ENCODE measurements at regions not wholly inside any gene's neighbourhood (a gene's known extent, or its start where the extent isn't known, plus 50 kb on each side); places are given as distances from the start of the nearest gene placed in this dataset.
"Not testable (repeated sequence)": the region's sequence is repeated elsewhere in the genome, so short reads cannot be mapped to it uniquely, and the experiment has no call there.

- DNase-seq: no peak
- H3K36me3 ChIP-seq: no peaks in the 10 kb centered on the region
- WGBS, 2 donors (ENCODE audit: low coverage in 1 of 2): 20% methylated on average over 2 of the region's 2 CpGs; no CpG with 5 or more reads in 1 of the 2 donors
- intact Hi-C loops (cut with DNase I; ENCODE audit: low total_unique reads): no loop called here
- TF ChIP-seq CTCF (IDR thresholded peaks at IDR 0.05): no peak
- no peak for TF ChIP-seq POLR2A (IDR thresholded peaks at IDR 0.05)
- no peak for TF ChIP-seq EP300 (IDR thresholded peaks at IDR 0.05; ENCODE audit: low read depth)
- no peak for TF ChIP-seq POLR2AphosphoS5 (IDR thresholded peaks at IDR 0.05)
- H3K4me3 ChIP-seq: no peak overlapping the region
- in situ Hi-C loops (cut with MboI; ENCODE audit: low pct_ligation_motif_present in 1 of 4, low pct_unique_long_range_greater_than_20kb in 1 of 4, low sequenced_read_pairs in 3 of 4): no loop called here
- H3K9me3 ChIP-seq: no peaks in the 10 kb centered on the region
- H3K4me1 ChIP-seq: no peaks in the 10 kb centered on the region
- no peaks in the 10 kb centered on the region for H3K27me3 ChIP-seq
- H3K27ac ChIP-seq: no peak overlapping the region
Observed at GRCh38 chr22:34638128-34638527, 427.8 kb upstream of the ISX start.

- H3K9me3 ChIP-seq: no peaks in the 10 kb centered on the region
- DNase-seq: no peak
- H3K27me3 ChIP-seq: no peaks in the 10 kb centered on the region
- H3K36me3 ChIP-seq: no peaks in the 10 kb centered on the region
- intact Hi-C loops (cut with DNase I; ENCODE audit: low total_unique reads): no loop called here
- H3K4me1 ChIP-seq: no peaks in the 10 kb centered on the region
- no peak overlapping the region for H3K4me3 ChIP-seq
- in situ Hi-C loops (cut with MboI; ENCODE audit: low pct_ligation_motif_present in 1 of 4, low pct_unique_long_range_greater_than_20kb in 1 of 4, low sequenced_read_pairs in 3 of 4): no loop called here
- 51 to 65% methylated on average over 4 to 5 of the region's 5 CpGs for WGBS, 2 donors (ENCODE audit: low coverage in 1 of 2)
- no peak overlapping the region for H3K27ac ChIP-seq
- TF ChIP-seq CTCF (IDR thresholded peaks at IDR 0.05) (no peak), EP300 (IDR thresholded peaks at IDR 0.05; ENCODE audit: low read depth) (no peak), POLR2A (IDR thresholded peaks at IDR 0.05) (no peak), POLR2AphosphoS5 (IDR thresholded peaks at IDR 0.05) (no peak)
Observed at GRCh38 chr22:34639911-34640310, 426.0 kb upstream of the ISX start.

- TF ChIP-seq CTCF (IDR thresholded peaks at IDR 0.05): no peak
- no peak for TF ChIP-seq POLR2AphosphoS5 (IDR thresholded peaks at IDR 0.05)
- TF ChIP-seq POLR2A (IDR thresholded peaks at IDR 0.05): no peak
- TF ChIP-seq EP300 (IDR thresholded peaks at IDR 0.05; ENCODE audit: low read depth): no peak
- 76 to 100% methylated on average over 1 to 6 of the region's 6 CpGs for WGBS, 2 donors (ENCODE audit: low coverage in 1 of 2)
- intact Hi-C loops (cut with DNase I; ENCODE audit: low total_unique reads): no loop called here
Observed at GRCh38 chr22:34645375-34645774, 420.6 kb upstream of the ISX start.

GRCh38 chr22:34669001-34669400, 397.0 kb upstream of the ISX start:
- intact Hi-C loops (cut with DNase I; ENCODE audit: low total_unique reads): no loop called here
- no peaks in the 10 kb centered on the region for H3K4me1 ChIP-seq
- no peak overlapping the region for H3K27ac ChIP-seq

More at GRCh38 chr22:34645375-34645774, 420.6 kb upstream of the ISX start:
- H3K4me1 ChIP-seq: no peaks in the 10 kb centered on the region
- H3K27ac ChIP-seq: no peak overlapping the region
- DNase-seq: no peak
- H3K9me3 ChIP-seq: no peaks in the 10 kb centered on the region
- H3K4me3 ChIP-seq: no peak overlapping the region
- H3K36me3 ChIP-seq: no peaks in the 10 kb centered on the region
- in situ Hi-C loops (cut with MboI; ENCODE audit: low pct_ligation_motif_present in 1 of 4, low pct_unique_long_range_greater_than_20kb in 1 of 4, low sequenced_read_pairs in 3 of 4): no loop called here
- no peaks in the 10 kb centered on the region for H3K27me3 ChIP-seq

GRCh38 chr22:34683031-34683430, 382.9 kb upstream of the ISX start:
- H3K4me1 ChIP-seq; H3K4me3 ChIP-seq; H3K9me3 ChIP-seq; in situ Hi-C loops (cut with MboI; ENCODE audit: low pct_ligation_motif_present in 1 of 4, low pct_unique_long_range_greater_than_20kb in 1 of 4, low sequenced_read_pairs in 3 of 4); H3K27me3 ChIP-seq; H3K36me3 ChIP-seq; intact Hi-C loops (cut with DNase I; ENCODE audit: low total_unique reads): not testable (repeated sequence)
- DNase-seq: peak; percentile 53
- WGBS, 2 donors (ENCODE audit: low coverage in 1 of 2): 68 to 69% methylated on average over 5 to 17 of the region's 17 CpGs
- peak overlapping the region in 1 of 4 donors; percentile 38 for H3K27ac ChIP-seq

More at GRCh38 chr22:34669001-34669400, 397.0 kb upstream of the ISX start:
- 67 to 89% methylated on average over 1 of the region's 1 CpG for WGBS, 2 donors (ENCODE audit: low coverage in 1 of 2)
- H3K36me3 ChIP-seq: no peaks in the 10 kb centered on the region
- H3K9me3 ChIP-seq: no peaks in the 10 kb centered on the region
- no peak for TF ChIP-seq POLR2A (IDR thresholded peaks at IDR 0.05)
- TF ChIP-seq CTCF (IDR thresholded peaks at IDR 0.05): no peak
- no peak for TF ChIP-seq EP300 (IDR thresholded peaks at IDR 0.05; ENCODE audit: low read depth)
- no peak for TF ChIP-seq POLR2AphosphoS5 (IDR thresholded peaks at IDR 0.05)
- no peaks in the 10 kb centered on the region for H3K27me3 ChIP-seq
- H3K4me3 ChIP-seq: no peak overlapping the region
- DNase-seq: no peak
- in situ Hi-C loops (cut with MboI; ENCODE audit: low pct_ligation_motif_present in 1 of 4, low pct_unique_long_range_greater_than_20kb in 1 of 4, low sequenced_read_pairs in 3 of 4): no loop called here

GRCh38 chr22:34684278-34684677, 381.7 kb upstream of the ISX start:
- 93% methylated on average over 12 of the region's 30 CpGs; no CpG with 5 or more reads in 1 of the 2 donors for WGBS, 2 donors (ENCODE audit: low coverage in 1 of 2)
- H3K27ac ChIP-seq; intact Hi-C loops (cut with DNase I; ENCODE audit: low total_unique reads); H3K27me3 ChIP-seq; H3K9me3 ChIP-seq; H3K4me1 ChIP-seq; DNase-seq; H3K4me3 ChIP-seq; H3K36me3 ChIP-seq; in situ Hi-C loops (cut with MboI; ENCODE audit: low pct_ligation_motif_present in 1 of 4, low pct_unique_long_range_greater_than_20kb in 1 of 4, low sequenced_read_pairs in 3 of 4): not testable (repeated sequence)
